B cell (primary cell): ENCODE measurements at regions not wholly inside any gene's neighbourhood (a gene's known extent, or its start where the extent isn't known, plus 50 kb on each side); places are given as distances from the start of the nearest gene placed in this dataset.

ENCODE experiments used
- ATAC-seq: fragments of 200-7000 bp; cut with Tn5 transposase; one replicate; pipeline ENCODE4 v1.10.0; 2021; ENCODE audit warnings: low read depth, mild to moderate bottlenecking, moderate number of reproducible peaks, moderate library complexity
- CTCF ChIA-PET: fragments of 350-600 bp; sonication (Branson Sonifier 250); formaldehyde crosslinking; loops from one replicate; lab custom pipeline; 2021; ENCODE audit warnings: antibody characterized with exemption, inconsistent platforms; lab: Charles Lee
- POLR2A ChIA-PET: fragments of 350-600 bp; sonication (Branson Sonifier 250); formaldehyde crosslinking; loops from one replicate; lab custom pipeline; 2021; ENCODE audit warnings: antibody characterized with exemption; lab: Charles Lee
- DNase-seq: peaks from one replicate; pipeline ENCODE4 v3.0.0; 2013
- H2AFZ ChIP-seq: 2 replicates; pipeline ENCODE4 v1.6.1; 2012; ENCODE audit warnings: mild to moderate bottlenecking, low read depth, low read length; ENCODE audit not compliant: insufficient read depth, poor library complexity, severe bottlenecking
- H3K27ac ChIP-seq, 2 donors: 1 replicate in 1 of 2; 2 replicates in 1 of 2; pipeline ENCODE4 v1.5.1; 2012 to 2013; ENCODE audit warnings: low read length in 2 of 2, mild to moderate bottlenecking in 2 of 2, moderate library complexity in 1 of 2
- H3K27me3 ChIP-seq, 4 experiments: fragments of 200-600 bp in 1 of 4; sonication (generic) in 1 of 4; replicated peaks in 1 of 4; 1 replicate in 2 of 4; 2 replicates in 2 of 4; pipeline versions ENCODE4 v1.6.1 to v1.7.0; 2013 to 2016; ENCODE audit warnings: low read length in 3 of 4, mild to moderate bottlenecking in 2 of 4, mixed read lengths in 1 of 4, moderate library complexity in 1 of 4; ENCODE audit not compliant: insufficient read depth in 4 of 4, control insufficient read depth in 3 of 4; ENCODE audit errors: control extremely low read depth in 1 of 4
- H3K36me3 ChIP-seq, 2 experiments: replicated peaks in 1 of 2; 1 replicate in 1 of 2; 2 replicates in 1 of 2; pipeline versions ENCODE4 v1.6.1 to v1.7.1; 2013; ENCODE audit warnings: low read length in 1 of 2; ENCODE audit not compliant: insufficient read depth in 2 of 2, control insufficient read depth in 1 of 2; ENCODE audit errors: control extremely low read depth in 1 of 2, extremely low read depth in 1 of 2
- H3K4me1 ChIP-seq, 2 donors: fragments of 200-600 bp in 1 of 2; sonication (generic) in 1 of 2; 1 replicate in 1 of 2; 2 replicates in 1 of 2; pipeline versions ENCODE4 v1.5.1 to v1.6.1; 2013 to 2017; ENCODE audit warnings: low read length in 2 of 2; ENCODE audit not compliant: control insufficient read depth in 2 of 2, insufficient read depth in 2 of 2
- H3K4me2 ChIP-seq: replicated peaks from 2 replicates; pipeline ENCODE3; 2012; ENCODE audit warnings: mild to moderate bottlenecking, low read depth, low read length; ENCODE audit not compliant: poor library complexity, severe bottlenecking
- H3K4me3 ChIP-seq, 5 experiments: fragments of 200-600 bp in 1 of 5; sonication (generic) in 1 of 5; 1 replicate in 3 of 5; 2 replicates in 2 of 5; pipeline versions ENCODE4 v1.5.1 to v1.7.0; 2011 to 2016; ENCODE audit warnings: low read length in 4 of 5, mild to moderate bottlenecking in 4 of 5, low read depth in 2 of 5, control low read depth in 1 of 5, moderate library complexity in 1 of 5; ENCODE audit not compliant: insufficient read depth in 1 of 5; ENCODE audit errors: control extremely low read depth in 1 of 5, extremely low read depth in 1 of 5
- H3K79me2 ChIP-seq: fragments of 200-600 bp; sonication (generic); one replicate; pipeline ENCODE4 v1.6.0; 2016; ENCODE audit warnings: low read length; ENCODE audit not compliant: control insufficient read depth, insufficient read depth
- H3K9ac ChIP-seq: fragments of 200-600 bp; sonication (generic); 2 replicates; pipeline ENCODE4 v1.6.1; 2017; ENCODE audit warnings: mild to moderate bottlenecking, low read length, moderate library complexity
- H3K9me3 ChIP-seq, 3 donors: one replicate each; pipeline versions ENCODE4 v1.6.1 to v1.7.1; 2013; ENCODE audit warnings: low read length in 2 of 3; ENCODE audit not compliant: control insufficient read depth in 2 of 3, insufficient read depth in 1 of 3; ENCODE audit errors: control extremely low read depth in 1 of 3
- H4K20me1 ChIP-seq: 2 replicates; pipeline ENCODE4 v1.6.0; 2012; ENCODE audit warnings: mild to moderate bottlenecking, low read length; ENCODE audit not compliant: insufficient read depth, control insufficient read depth, poor library complexity, severe bottlenecking
- H3K27ac Mint-ChIP-seq: one replicate; pipeline ENCODE4 v1.8.0; 2021; ENCODE audit warnings: mixed read lengths
- H3K27me3 Mint-ChIP-seq: one replicate; pipeline ENCODE4 v1.8.0; 2021; ENCODE audit warnings: mixed read lengths
- H3K4me1 Mint-ChIP-seq: one replicate; pipeline ENCODE4 v1.8.0; 2021; ENCODE audit warnings: mixed read lengths
- H3K4me3 Mint-ChIP-seq: one replicate; pipeline ENCODE4 v1.8.0; 2021; ENCODE audit warnings: mixed read lengths
- H3K9me3 Mint-ChIP-seq: one replicate; pipeline ENCODE4 v1.8.0; 2022; ENCODE audit warnings: mixed read lengths; ENCODE audit not compliant: insufficient read depth
- CTCF ChIP-seq: fragments of 200-600 bp; IDR thresholded peaks from one replicate; pipeline ENCODE4 v1.8.0; 2022; ENCODE audit warnings: antibody characterized with exemption, mild to moderate bottlenecking
- EZH2 ChIP-seq: IDR thresholded peaks from 2 replicates; pipeline ENCODE4 v1.6.1; 2012; ENCODE audit warnings: borderline replicate concordance, low read depth, mild to moderate bottlenecking, moderate library complexity, low read length; ENCODE audit not compliant: insufficient read depth, poor library complexity, severe bottlenecking
- WGBS: methylation state at CpG from one replicate; pipeline ENCODE4 v1.1.5; 2013; ENCODE audit warnings: missing lambda C conversion rate; ENCODE audit not compliant: insufficient coverage; 5-methylcytosine and 5-hydroxymethylcytosine counted together
- intact Hi-C: fragments of 100-400 bp; cut with micrococcal nuclease; formaldehyde crosslinking; loops from one replicate; pipeline ENCODE4 v1.10.0; 2022

GRCh38 chr6:104500265-104500664 is 359.5 kb downstream of the HACE1 start:
- Histone ChIP-seq H4K20me1 (no peaks in the 10 kb centered on the region), H3K79me2 (no peaks in the 10 kb centered on the region), H3K36me3 (no peaks in the 10 kb centered on the region), H2AFZ (no peak overlapping the region), H3K4me1 (no peaks in the 10 kb centered on the region), H3K4me2 (no peak overlapping the region), H3K27me3 (no peaks in the 10 kb centered on the region), H3K9ac (no peak overlapping the region), H3K9me3 (no peaks in the 10 kb centered on the region), H3K4me3 (no peak overlapping the region), H3K27ac (no peak overlapping the region)
- H3K27me3 Mint-ChIP-seq: no peaks in the 10 kb centered on the region
- no peaks in the 10 kb centered on the region for H3K4me1 Mint-ChIP-seq
- 92% methylated on average over 2 of the region's 2 CpGs for WGBS
- POLR2A ChIA-PET: no interaction called here
- CTCF ChIA-PET: no interaction called here
- intact Hi-C loops: no loop called here
- no peak overlapping the region for H3K4me3 Mint-ChIP-seq
- no peak for TF ChIP-seq CTCF
- TF ChIP-seq EZH2: no peak
- H3K27ac Mint-ChIP-seq: no peak overlapping the region
- no peak for ATAC-seq
- no peaks in the 10 kb centered on the region for H3K9me3 Mint-ChIP-seq
- no peak for DNase-seq

- H3K9ac ChIP-seq: no peak overlapping the region
- H3K27ac ChIP-seq: no peak overlapping the region
- no peak overlapping the region for H3K27ac Mint-ChIP-seq
- H3K9me3 Mint-ChIP-seq: no peaks in the 10 kb centered on the region
- H3K79me2 ChIP-seq: no peaks in the 10 kb centered on the region
- POLR2A ChIA-PET: no interaction called here
- CTCF ChIA-PET: no interaction called here
- DNase-seq (no peak), ATAC-seq (no peak)
- H3K27me3 ChIP-seq: no peaks in the 10 kb centered on the region
- intact Hi-C loops: no loop called here
- TF ChIP-seq EZH2 (no peak), CTCF (no peak)
- no peaks in the 10 kb centered on the region for H3K4me1 Mint-ChIP-seq
- H3K27me3 Mint-ChIP-seq: no peaks in the 10 kb centered on the region
- no peak overlapping the region for H3K4me3 Mint-ChIP-seq
- no peaks in the 10 kb centered on the region for H4K20me1 ChIP-seq
- H3K4me1 ChIP-seq: no peaks in the 10 kb centered on the region
- no peak overlapping the region for H2AFZ ChIP-seq
- H3K4me2 ChIP-seq: no peak overlapping the region
- no peaks in the 10 kb centered on the region for H3K9me3 ChIP-seq
- 100% methylated on average over 1 of the region's 3 CpGs for WGBS
- H3K36me3 ChIP-seq: no peaks in the 10 kb centered on the region
- H3K4me3 ChIP-seq: no peak overlapping the region
Measured at GRCh38 chr6:104486035-104486434, 373.7 kb downstream of the HACE1 start.
